ENCODE measurements at regions not wholly inside any gene's neighbourhood (a gene's known extent, or its start where the extent isn't known, plus 50 kb on each side); places are given as distances from the start of the nearest gene placed in this dataset.

GRCh38 chr5:6222899-6223298 is 155.4 kb downstream of the MED10 start:
- H3K27ac ChIP-seq, result no peak overlapping the region
- no peak for ATAC-seq
- H3K9me3 ChIP-seq, result no peaks in the 10 kb centered on the region
- WGBS, 2 donors (ENCODE audit: low coverage in 1 of 2), result 93 to 100% methylated on average over 1 to 2 of the region's 2 CpGs
- no peaks in the 10 kb centered on the region for H3K36me3 ChIP-seq
- H3K27me3 ChIP-seq, result no peaks in the 10 kb centered on the region
- no peaks in the 10 kb centered on the region for H3K4me1 ChIP-seq
- no peak overlapping the region for H3K4me3 ChIP-seq
- no peak for TF ChIP-seq POLR2AphosphoS5 (IDR thresholded peaks at IDR 0.05)
- no peak for TF ChIP-seq EP300 (IDR thresholded peaks at IDR 0.05)
- TF ChIP-seq POLR2A (IDR thresholded peaks at IDR 0.05), result no peak
- no peak for TF ChIP-seq CTCF (IDR thresholded peaks at IDR 0.05)

- no peaks in the 10 kb centered on the region for H3K4me1 ChIP-seq
- H3K27ac ChIP-seq, result no peak overlapping the region
- no peak for ATAC-seq
- H3K4me3 ChIP-seq, result no peak overlapping the region
- 72 to 75% methylated on average over 7 of the region's 7 CpGs for WGBS, 2 donors (ENCODE audit: low coverage in 1 of 2)
- no peaks in the 10 kb centered on the region for H3K27me3 ChIP-seq
- H3K36me3 ChIP-seq, result no peaks in the 10 kb centered on the region
- H3K9me3 ChIP-seq, result no peaks in the 10 kb centered on the region
- no peak for TF ChIP-seq POLR2A (IDR thresholded peaks at IDR 0.05)
- TF ChIP-seq POLR2AphosphoS5 (IDR thresholded peaks at IDR 0.05), result no peak
- TF ChIP-seq CTCF (IDR thresholded peaks at IDR 0.05), result no peak
- no peak for TF ChIP-seq EP300 (IDR thresholded peaks at IDR 0.05)
Measured at GRCh38 chr5:6222121-6222520, 156.2 kb downstream of the MED10 start.

- no peak for ATAC-seq
- no CpG with 5 or more reads among the region's 6 CpGs for WGBS, 2 donors (ENCODE audit: low coverage in 1 of 2)
- TF ChIP-seq POLR2A (IDR thresholded peaks at IDR 0.05) (no peak), CTCF (IDR thresholded peaks at IDR 0.05) (no peak), POLR2AphosphoS5 (IDR thresholded peaks at IDR 0.05) (no peak), EP300 (IDR thresholded peaks at IDR 0.05) (no peak)
Measured at GRCh38 chr5:6221141-6221626, 157.2 kb downstream of the MED10 start.

GRCh38 chr5:6220346-6221088 is 157.8 kb downstream of the MED10 start:
- Histone ChIP-seq H3K27me3 (no peaks in the 10 kb centered on the region), H3K36me3 (no peaks in the 10 kb centered on the region), H3K9me3 (no peaks in the 10 kb centered on the region), H3K4me3 (no peak overlapping the region), H3K4me1 (no peaks in the 10 kb centered on the region), H3K27ac (no peak overlapping the region)
- ATAC-seq, result peak; percentile 22
- WGBS, 2 donors (ENCODE audit: low coverage in 1 of 2), result 53 to 70% methylated on average over 7 to 9 of the region's 15 CpGs
- TF ChIP-seq CTCF (IDR thresholded peaks at IDR 0.05) (no peak), EP300 (IDR thresholded peaks at IDR 0.05) (no peak), POLR2AphosphoS5 (IDR thresholded peaks at IDR 0.05) (no peak), POLR2A (IDR thresholded peaks at IDR 0.05) (no peak)

More at GRCh38 chr5:6221141-6221626, 157.2 kb downstream of the MED10 start:
- Histone ChIP-seq H3K9me3 (no peaks in the 10 kb centered on the region), H3K4me1 (no peaks in the 10 kb centered on the region), H3K36me3 (no peaks in the 10 kb centered on the region), H3K27ac (no peak overlapping the region), H3K27me3 (no peaks in the 10 kb centered on the region), H3K4me3 (no peak overlapping the region)

- Histone ChIP-seq H3K9me3 (no peaks in the 10 kb centered on the region), H3K4me1 (no peaks in the 10 kb centered on the region), H3K36me3 (no peaks in the 10 kb centered on the region), H3K4me3 (no peak overlapping the region), H3K27me3 (no peaks in the 10 kb centered on the region), H3K27ac (no peak overlapping the region)
- WGBS, 2 donors (ENCODE audit: low coverage in 1 of 2), result 57% methylated on average over 4 of the region's 6 CpGs; no CpG with 5 or more reads in 1 of the 2 donors
- no peak for ATAC-seq
- TF ChIP-seq EP300 (IDR thresholded peaks at IDR 0.05) (no peak), CTCF (IDR thresholded peaks at IDR 0.05) (no peak), POLR2AphosphoS5 (IDR thresholded peaks at IDR 0.05) (no peak), POLR2A (IDR thresholded peaks at IDR 0.05) (no peak)
Measured at GRCh38 chr5:6218517-6218916, 159.8 kb downstream of the MED10 start.

Data from gastroesophageal sphincter (tissue), 4 donors.